ENCODE measurements at regions not wholly inside any gene's neighbourhood (a gene's known extent, or its start where the extent isn't known, plus 50 kb on each side); places are given as distances from the start of the nearest gene placed in this dataset.

- H3K9me3 ChIP-seq (ENCODE audit: insufficient read depth, low read depth), result no peaks in the 10 kb centered on the region
- H3K4me3 ChIP-seq, result no peak overlapping the region
- no peaks in the 10 kb centered on the region for H3K9me2 ChIP-seq (ENCODE audit: insufficient read depth)
- POLR2A ChIA-PET (ENCODE audit: unreplicated experiment), result no interaction called here
- no peak overlapping the region for H3K27ac ChIP-seq
- no peaks in the 10 kb centered on the region for H3K36me3 ChIP-seq (ENCODE audit: low read depth)
- H3K79me2 ChIP-seq (ENCODE audit: low read depth), result no peaks in the 10 kb centered on the region
- no TSS peak for BruUV-seq (replicated peaks)
- no peak for DNase-seq
- TF ChIP-seq CTCF (conservative IDR thresholded peaks at IDR 0.05) (no peak), EZH2 (IDR thresholded peaks at IDR 0.05; ENCODE audit: low read depth) (no peak)
- no peak overlapping the region for H3K4me2 ChIP-seq
- no peak overlapping the region for H2AFZ ChIP-seq
- H3F3A ChIP-seq (ENCODE audit: insufficient read depth, low read depth), result no peaks in the 10 kb centered on the region
- no peaks in the 10 kb centered on the region for H4K20me1 ChIP-seq (ENCODE audit: insufficient read depth)
- intact Hi-C loops (cut with micrococcal nuclease; ENCODE audit: unreplicated experiment), result no loop called here
- H3K4me1 ChIP-seq (replicated peaks; ENCODE audit: insufficient read depth), result no peaks in the 10 kb centered on the region
- CTCF ChIA-PET, result no interaction called here
- H3K27me3 ChIP-seq (ENCODE audit: insufficient read depth, low read depth), result no peaks in the 10 kb centered on the region; the same call in 1 of the 2 replicates
These were observed 160.1 kb upstream of the LDB2 start for GRCh38 chr4:17058536-17058915.

- BruUV-seq (replicated peaks), result no TSS peak
- CTCF ChIA-PET, result no interaction called here
- no peaks in the 10 kb centered on the region for H3K79me2 ChIP-seq (ENCODE audit: low read depth)
- no peak overlapping the region for H3K27ac ChIP-seq
- H3K9me2 ChIP-seq (ENCODE audit: insufficient read depth), result no peaks in the 10 kb centered on the region
- DNase-seq, result no peak
- no peaks in the 10 kb centered on the region for H4K20me1 ChIP-seq (ENCODE audit: insufficient read depth)
- no peaks in the 10 kb centered on the region for H3F3A ChIP-seq (ENCODE audit: insufficient read depth, low read depth)
- no peak overlapping the region for H3K4me3 ChIP-seq
- no peak overlapping the region for H3K4me2 ChIP-seq
- intact Hi-C loops (cut with micrococcal nuclease; ENCODE audit: unreplicated experiment), result no loop called here
- TF ChIP-seq EZH2 (IDR thresholded peaks at IDR 0.05; ENCODE audit: low read depth) (no peak), CTCF (conservative IDR thresholded peaks at IDR 0.05) (no peak)
- H3K36me3 ChIP-seq (ENCODE audit: low read depth), result no peaks in the 10 kb centered on the region
- H3K27me3 ChIP-seq (ENCODE audit: insufficient read depth, low read depth), result no peaks in the 10 kb centered on the region; the same call in 1 of the 2 replicates
- H2AFZ ChIP-seq, result no peak overlapping the region
- POLR2A ChIA-PET (ENCODE audit: unreplicated experiment), result no interaction called here
- H3K9me3 ChIP-seq (ENCODE audit: insufficient read depth, low read depth), result no peaks in the 10 kb centered on the region
- no peaks in the 10 kb centered on the region for H3K4me1 ChIP-seq (replicated peaks; ENCODE audit: insufficient read depth)
These were observed 158.6 kb upstream of the LDB2 start for GRCh38 chr4:17057035-17057434.

GRCh38 chr4:17055788-17056187 lies 157.3 kb upstream of the LDB2 start:
- H3K79me2 ChIP-seq (ENCODE audit: low read depth), result no peaks in the 10 kb centered on the region
- no peaks in the 10 kb centered on the region for H3K36me3 ChIP-seq (ENCODE audit: low read depth)
- no peaks in the 10 kb centered on the region for H3F3A ChIP-seq (ENCODE audit: insufficient read depth, low read depth)
- H3K9me2 ChIP-seq (ENCODE audit: insufficient read depth), result no peaks in the 10 kb centered on the region
- no peaks in the 10 kb centered on the region for H3K9me3 ChIP-seq (ENCODE audit: insufficient read depth, low read depth)
- H4K20me1 ChIP-seq (ENCODE audit: insufficient read depth), result no peaks in the 10 kb centered on the region
- BruUV-seq (replicated peaks), result no TSS peak
- no peaks in the 10 kb centered on the region; the same call in 1 of the 2 replicates for H3K27me3 ChIP-seq (ENCODE audit: insufficient read depth, low read depth)
- TF ChIP-seq EZH2 (IDR thresholded peaks at IDR 0.05; ENCODE audit: low read depth), result no peak
- no peak for TF ChIP-seq CTCF (conservative IDR thresholded peaks at IDR 0.05)
- DNase-seq, result no peak
- H2AFZ ChIP-seq, result no peak overlapping the region
- H3K4me2 ChIP-seq, result no peak overlapping the region
- H3K27ac ChIP-seq, result no peak overlapping the region
- no peaks in the 10 kb centered on the region for H3K4me1 ChIP-seq (replicated peaks; ENCODE audit: insufficient read depth)
- H3K4me3 ChIP-seq, result no peak overlapping the region
- intact Hi-C loops (cut with micrococcal nuclease; ENCODE audit: unreplicated experiment), result no loop called here
- ChIA-PET CTCF (no interaction called here), POLR2A (ENCODE audit: unreplicated experiment) (no interaction called here)
